ENCODE measurements at regions not wholly inside any gene's neighbourhood (a gene's known extent, or its start where the extent isn't known, plus 50 kb on each side); places are given as distances from the start of the nearest gene placed in this dataset.

DNA sequence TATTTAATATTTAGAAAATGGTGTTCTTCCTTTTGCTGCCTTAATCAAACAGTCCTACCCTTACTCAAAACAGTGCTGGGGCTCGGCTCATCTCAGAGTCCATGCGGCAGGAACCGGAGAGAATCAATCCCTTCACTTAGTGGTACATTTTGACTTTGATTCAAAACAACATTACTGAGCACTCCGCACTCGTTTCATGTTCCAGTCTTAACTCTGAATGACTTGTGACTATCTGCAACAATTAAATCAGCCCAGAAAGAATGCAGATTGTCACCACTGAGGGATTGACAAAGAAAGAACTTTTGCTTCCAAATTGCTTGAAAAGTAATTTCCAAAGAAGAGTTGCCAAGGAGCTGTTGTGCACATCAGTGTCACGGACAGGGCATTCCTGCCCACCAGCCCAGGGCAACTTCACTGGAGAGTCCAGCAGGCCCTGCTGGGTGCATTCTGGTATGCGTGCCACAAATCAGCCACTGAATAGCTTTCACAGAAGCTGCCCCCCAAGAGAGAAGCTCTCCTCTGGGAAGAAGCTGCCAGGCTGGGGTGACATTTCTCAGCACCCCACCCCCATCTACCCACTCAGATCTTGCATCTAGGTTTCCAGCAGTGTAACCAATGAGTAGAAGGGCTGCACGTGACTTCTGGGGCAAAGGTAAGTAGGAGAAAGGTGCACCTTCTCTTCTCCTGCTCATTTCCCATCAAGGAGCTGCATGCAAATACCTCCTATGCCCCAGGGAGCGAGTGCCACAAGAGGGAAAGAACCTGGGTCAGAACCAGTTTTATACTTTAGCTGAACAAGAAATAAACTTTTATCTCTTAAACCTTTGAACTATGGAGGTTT, 84.6 kb upstream of the ATP8B1 start:
- TF ChIP-seq, protein P1, sequence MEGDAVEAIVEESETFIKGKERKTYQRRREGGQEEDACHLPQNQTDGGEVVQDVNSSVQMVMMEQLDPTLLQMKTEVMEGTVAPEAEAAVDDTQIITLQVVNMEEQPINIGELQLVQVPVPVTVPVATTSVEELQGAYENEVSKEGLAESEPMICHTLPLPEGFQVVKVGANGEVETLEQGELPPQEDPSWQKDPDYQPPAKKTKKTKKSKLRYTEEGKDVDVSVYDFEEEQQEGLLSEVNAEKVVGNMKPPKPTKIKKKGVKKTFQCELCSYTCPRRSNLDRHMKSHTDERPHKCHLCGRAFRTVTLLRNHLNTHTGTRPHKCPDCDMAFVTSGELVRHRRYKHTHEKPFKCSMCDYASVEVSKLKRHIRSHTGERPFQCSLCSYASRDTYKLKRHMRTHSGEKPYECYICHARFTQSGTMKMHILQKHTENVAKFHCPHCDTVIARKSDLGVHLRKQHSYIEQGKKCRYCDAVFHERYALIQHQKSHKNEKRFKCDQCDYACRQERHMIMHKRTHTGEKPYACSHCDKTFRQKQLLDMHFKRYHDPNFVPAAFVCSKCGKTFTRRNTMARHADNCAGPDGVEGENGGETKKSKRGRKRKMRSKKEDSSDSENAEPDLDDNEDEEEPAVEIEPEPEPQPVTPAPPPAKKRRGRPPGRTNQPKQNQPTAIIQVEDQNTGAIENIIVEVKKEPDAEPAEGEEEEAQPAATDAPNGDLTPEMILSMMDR (conservative IDR thresholded peaks at IDR 0.05; ENCODE audit: low read depth in 2 of 2) = no peak
- TF ChIP-seq EZH2 (IDR thresholded peaks at IDR 0.05; ENCODE audit: low read depth, unreplicated experiment) = no peak
- TF ChIP-seq EZH2phosphoT487 (IDR thresholded peaks at IDR 0.05; ENCODE audit: unreplicated experiment) = no peak
- TF ChIP-seq POLR2AphosphoS5 (IDR thresholded peaks at IDR 0.05; ENCODE audit: low read depth) = no peak
- TF ChIP-seq, protein P2, sequence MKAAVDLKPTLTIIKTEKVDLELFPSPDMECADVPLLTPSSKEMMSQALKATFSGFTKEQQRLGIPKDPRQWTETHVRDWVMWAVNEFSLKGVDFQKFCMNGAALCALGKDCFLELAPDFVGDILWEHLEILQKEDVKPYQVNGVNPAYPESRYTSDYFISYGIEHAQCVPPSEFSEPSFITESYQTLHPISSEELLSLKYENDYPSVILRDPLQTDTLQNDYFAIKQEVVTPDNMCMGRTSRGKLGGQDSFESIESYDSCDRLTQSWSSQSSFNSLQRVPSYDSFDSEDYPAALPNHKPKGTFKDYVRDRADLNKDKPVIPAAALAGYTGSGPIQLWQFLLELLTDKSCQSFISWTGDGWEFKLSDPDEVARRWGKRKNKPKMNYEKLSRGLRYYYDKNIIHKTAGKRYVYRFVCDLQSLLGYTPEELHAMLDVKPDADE (IDR thresholded peaks at IDR 0.05) = no peak
- TF ChIP-seq, protein P3, sequence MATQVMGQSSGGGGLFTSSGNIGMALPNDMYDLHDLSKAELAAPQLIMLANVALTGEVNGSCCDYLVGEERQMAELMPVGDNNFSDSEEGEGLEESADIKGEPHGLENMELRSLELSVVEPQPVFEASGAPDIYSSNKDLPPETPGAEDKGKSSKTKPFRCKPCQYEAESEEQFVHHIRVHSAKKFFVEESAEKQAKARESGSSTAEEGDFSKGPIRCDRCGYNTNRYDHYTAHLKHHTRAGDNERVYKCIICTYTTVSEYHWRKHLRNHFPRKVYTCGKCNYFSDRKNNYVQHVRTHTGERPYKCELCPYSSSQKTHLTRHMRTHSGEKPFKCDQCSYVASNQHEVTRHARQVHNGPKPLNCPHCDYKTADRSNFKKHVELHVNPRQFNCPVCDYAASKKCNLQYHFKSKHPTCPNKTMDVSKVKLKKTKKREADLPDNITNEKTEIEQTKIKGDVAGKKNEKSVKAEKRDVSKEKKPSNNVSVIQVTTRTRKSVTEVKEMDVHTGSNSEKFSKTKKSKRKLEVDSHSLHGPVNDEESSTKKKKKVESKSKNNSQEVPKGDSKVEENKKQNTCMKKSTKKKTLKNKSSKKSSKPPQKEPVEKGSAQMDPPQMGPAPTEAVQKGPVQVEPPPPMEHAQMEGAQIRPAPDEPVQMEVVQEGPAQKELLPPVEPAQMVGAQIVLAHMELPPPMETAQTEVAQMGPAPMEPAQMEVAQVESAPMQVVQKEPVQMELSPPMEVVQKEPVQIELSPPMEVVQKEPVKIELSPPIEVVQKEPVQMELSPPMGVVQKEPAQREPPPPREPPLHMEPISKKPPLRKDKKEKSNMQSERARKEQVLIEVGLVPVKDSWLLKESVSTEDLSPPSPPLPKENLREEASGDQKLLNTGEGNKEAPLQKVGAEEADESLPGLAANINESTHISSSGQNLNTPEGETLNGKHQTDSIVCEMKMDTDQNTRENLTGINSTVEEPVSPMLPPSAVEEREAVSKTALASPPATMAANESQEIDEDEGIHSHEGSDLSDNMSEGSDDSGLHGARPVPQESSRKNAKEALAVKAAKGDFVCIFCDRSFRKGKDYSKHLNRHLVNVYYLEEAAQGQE (IDR thresholded peaks at IDR 0.05; ENCODE audit: unreplicated experiment) = no peak
- TF ChIP-seq ZNF331 (CRISPR knock-in tag; IDR thresholded peaks at IDR 0.05; ENCODE audit: low read depth) = no peak
- no peak for TF ChIP-seq NANOG (IDR thresholded peaks at IDR 0.05; ENCODE audit: borderline replicate concordance)
- no peak for TF ChIP-seq CREB1 (CRISPR knock-in tag; IDR thresholded peaks at IDR 0.05; ENCODE audit: low read depth)
- no peak for TF ChIP-seq JUNB (IDR thresholded peaks at IDR 0.05; ENCODE audit: unreplicated experiment)
- TF ChIP-seq, protein P4, sequence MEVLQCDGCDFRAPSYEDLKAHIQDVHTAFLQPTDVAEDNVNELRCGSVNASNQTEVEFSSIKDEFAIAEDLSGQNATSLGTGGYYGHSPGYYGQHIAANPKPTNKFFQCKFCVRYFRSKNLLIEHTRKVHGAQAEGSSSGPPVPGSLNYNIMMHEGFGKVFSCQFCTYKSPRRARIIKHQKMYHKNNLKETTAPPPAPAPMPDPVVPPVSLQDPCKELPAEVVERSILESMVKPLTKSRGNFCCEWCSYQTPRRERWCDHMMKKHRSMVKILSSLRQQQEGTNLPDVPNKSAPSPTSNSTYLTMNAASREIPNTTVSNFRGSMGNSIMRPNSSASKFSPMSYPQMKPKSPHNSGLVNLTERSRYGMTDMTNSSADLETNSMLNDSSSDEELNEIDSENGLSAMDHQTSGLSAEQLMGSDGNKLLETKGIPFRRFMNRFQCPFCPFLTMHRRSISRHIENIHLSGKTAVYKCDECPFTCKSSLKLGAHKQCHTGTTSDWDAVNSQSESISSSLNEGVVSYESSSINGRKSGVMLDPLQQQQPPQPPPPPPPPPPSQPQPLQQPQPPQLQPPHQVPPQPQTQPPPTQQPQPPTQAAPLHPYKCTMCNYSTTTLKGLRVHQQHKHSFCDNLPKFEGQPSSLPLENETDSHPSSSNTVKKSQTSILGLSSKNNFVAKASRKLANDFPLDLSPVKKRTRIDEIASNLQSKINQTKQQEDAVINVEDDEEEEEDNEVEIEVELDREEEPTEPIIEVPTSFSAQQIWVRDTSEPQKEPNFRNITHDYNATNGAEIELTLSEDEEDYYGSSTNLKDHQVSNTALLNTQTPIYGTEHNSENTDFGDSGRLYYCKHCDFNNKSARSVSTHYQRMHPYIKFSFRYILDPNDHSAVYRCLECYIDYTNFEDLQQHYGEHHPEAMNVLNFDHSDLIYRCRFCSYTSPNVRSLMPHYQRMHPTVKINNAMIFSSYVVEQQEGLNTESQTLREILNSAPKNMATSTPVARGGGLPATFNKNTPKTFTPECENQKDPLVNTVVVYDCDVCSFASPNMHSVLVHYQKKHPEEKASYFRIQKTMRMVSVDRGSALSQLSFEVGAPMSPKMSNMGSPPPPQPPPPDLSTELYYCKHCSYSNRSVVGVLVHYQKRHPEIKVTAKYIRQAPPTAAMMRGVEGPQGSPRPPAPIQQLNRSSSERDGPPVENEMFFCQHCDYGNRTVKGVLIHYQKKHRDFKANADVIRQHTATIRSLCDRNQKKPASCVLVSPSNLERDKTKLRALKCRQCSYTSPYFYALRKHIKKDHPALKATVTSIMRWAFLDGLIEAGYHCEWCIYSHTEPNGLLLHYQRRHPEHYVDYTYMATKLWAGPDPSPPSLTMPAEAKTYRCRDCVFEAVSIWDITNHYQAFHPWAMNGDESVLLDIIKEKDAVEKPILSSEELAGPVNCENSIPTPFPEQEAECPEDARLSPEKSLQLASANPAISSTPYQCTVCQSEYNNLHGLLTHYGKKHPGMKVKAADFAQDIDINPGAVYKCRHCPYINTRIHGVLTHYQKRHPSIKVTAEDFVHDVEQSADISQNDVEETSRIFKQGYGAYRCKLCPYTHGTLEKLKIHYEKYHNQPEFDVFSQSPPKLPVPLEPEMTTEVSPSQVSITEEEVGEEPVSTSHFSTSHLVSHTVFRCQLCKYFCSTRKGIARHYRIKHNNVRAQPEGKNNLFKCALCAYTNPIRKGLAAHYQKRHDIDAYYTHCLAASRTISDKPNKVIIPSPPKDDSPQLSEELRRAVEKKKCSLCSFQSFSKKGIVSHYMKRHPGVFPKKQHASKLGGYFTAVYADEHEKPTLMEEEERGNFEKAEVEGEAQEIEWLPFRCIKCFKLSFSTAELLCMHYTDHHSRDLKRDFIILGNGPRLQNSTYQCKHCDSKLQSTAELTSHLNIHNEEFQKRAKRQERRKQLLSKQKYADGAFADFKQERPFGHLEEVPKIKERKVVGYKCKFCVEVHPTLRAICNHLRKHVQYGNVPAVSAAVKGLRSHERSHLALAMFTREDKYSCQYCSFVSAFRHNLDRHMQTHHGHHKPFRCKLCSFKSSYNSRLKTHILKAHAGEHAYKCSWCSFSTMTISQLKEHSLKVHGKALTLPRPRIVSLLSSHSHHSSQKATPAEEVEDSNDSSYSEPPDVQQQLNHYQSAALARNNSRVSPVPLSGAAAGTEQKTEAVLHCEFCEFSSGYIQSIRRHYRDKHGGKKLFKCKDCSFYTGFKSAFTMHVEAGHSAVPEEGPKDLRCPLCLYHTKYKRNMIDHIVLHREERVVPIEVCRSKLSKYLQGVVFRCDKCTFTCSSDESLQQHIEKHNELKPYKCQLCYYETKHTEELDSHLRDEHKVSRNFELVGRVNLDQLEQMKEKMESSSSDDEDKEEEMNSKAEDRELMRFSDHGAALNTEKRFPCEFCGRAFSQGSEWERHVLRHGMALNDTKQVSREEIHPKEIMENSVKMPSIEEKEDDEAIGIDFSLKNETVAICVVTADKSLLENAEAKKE (CRISPR knock-in tag; IDR thresholded peaks at IDR 0.05) = no peak
- TF ChIP-seq STAT1 (IDR thresholded peaks at IDR 0.05; ENCODE audit: unreplicated experiment) = no peak
